GM10266 (cell line): ENCODE measurements at regions not wholly inside any gene's neighbourhood (a gene's known extent, or its start where the extent isn't known, plus 50 kb on each side); places are given as distances from the start of the nearest gene placed in this dataset.

Experiments
- DNase-seq: peaks from one replicate; pipeline ENCODE4 v3.0.0; 2012; ENCODE audit errors: extremely low spot score
- CTCF ChIP-seq: IDR thresholded peaks from 2 replicates; pipeline ENCODE4 v1.5.1; 2012; ENCODE audit warnings: mild to moderate bottlenecking, low read depth; ENCODE audit not compliant: control insufficient read depth, insufficient read depth; ENCODE audit errors: missing control alignments

GRCh38 chr20:10951216-10951615, 277.4 kb upstream of the JAG1 start:
- no peak for DNase-seq
- no peak for TF ChIP-seq CTCF

- DNase-seq, result no peak
- TF ChIP-seq CTCF, result no peak
Measured at GRCh38 chr20:10951904-10952303, 278.1 kb upstream of the JAG1 start.

GRCh38 chr20:10953437-10953836, 279.6 kb upstream of the JAG1 start:
- DNase-seq, result no peak
- no peak for TF ChIP-seq CTCF

GRCh38 chr20:10954137-10954840, 280.5 kb upstream of the JAG1 start:
- no peak for DNase-seq
- no peak for TF ChIP-seq CTCF

- no peak for DNase-seq
- TF ChIP-seq CTCF, result no peak
Measured at GRCh38 chr20:10954908-10955580, 281.2 kb upstream of the JAG1 start.

- TF ChIP-seq CTCF, result no peak
- DNase-seq, result no peak
Measured at GRCh38 chr20:10958279-10958678, 284.5 kb upstream of the JAG1 start.

- no peak for TF ChIP-seq CTCF
- DNase-seq, result no peak
Measured at GRCh38 chr20:10960416-10960815, 286.6 kb upstream of the JAG1 start.
